ENCODE measurements at regions not wholly inside any gene's neighbourhood (a gene's known extent, or its start where the extent isn't known, plus 50 kb on each side); places are given as distances from the start of the nearest gene placed in this dataset.
"Not testable (repeated sequence)": the region's sequence is repeated elsewhere in the genome, so short reads cannot be mapped to it uniquely, and the experiment has no call there.

DNA sequence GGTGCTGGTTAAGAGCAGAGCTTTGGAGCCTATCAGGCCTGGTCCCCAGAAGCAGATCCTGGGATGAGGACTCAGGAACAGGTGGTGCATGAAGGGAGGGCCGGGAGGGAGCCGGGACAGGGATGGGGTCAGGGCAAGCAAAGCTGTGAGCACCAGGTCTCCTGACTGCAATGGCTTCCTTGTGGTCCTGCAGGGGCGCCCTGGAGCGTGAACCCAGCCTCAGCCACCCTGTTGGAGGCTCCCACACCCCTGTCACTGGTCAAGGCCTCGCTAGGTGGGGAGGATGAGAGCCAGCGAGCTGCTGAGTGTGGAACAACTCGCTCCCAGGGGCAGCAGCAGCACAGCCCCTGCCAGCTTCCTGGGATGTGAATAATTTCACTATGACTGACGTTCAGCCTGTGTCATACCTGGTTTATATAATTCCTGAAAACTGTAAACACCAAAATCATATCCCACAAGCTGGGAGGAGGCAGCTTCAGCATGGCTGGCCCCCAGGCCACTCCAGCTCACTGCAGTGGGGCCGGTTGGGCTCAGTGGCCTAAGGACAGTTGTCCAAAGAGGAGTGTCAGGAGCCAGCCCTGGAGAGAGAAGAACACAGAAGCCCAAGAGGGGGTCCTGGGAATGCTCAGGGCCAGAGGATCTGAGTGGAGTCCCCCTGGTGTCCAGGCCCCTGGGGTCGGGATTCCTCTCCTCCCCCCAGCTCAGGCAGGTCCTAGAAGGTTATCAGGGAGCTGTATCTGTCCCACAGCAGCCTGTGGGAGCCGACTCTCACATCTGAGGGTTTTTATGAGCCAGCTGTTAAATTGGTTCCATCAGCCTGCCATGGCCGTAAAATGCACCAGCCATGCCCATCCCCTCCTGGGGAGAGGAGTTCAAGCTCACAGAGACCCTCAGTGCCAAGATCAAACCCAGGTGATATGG, 272.9 kb downstream of the ADGRD1 start:
- TF ChIP-seq, protein P1, sequence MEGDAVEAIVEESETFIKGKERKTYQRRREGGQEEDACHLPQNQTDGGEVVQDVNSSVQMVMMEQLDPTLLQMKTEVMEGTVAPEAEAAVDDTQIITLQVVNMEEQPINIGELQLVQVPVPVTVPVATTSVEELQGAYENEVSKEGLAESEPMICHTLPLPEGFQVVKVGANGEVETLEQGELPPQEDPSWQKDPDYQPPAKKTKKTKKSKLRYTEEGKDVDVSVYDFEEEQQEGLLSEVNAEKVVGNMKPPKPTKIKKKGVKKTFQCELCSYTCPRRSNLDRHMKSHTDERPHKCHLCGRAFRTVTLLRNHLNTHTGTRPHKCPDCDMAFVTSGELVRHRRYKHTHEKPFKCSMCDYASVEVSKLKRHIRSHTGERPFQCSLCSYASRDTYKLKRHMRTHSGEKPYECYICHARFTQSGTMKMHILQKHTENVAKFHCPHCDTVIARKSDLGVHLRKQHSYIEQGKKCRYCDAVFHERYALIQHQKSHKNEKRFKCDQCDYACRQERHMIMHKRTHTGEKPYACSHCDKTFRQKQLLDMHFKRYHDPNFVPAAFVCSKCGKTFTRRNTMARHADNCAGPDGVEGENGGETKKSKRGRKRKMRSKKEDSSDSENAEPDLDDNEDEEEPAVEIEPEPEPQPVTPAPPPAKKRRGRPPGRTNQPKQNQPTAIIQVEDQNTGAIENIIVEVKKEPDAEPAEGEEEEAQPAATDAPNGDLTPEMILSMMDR (IDR thresholded peaks at IDR 0.05; ENCODE audit: insufficient read depth, low read length): no peak
- no peak for TF ChIP-seq POLR2AphosphoS5 (IDR thresholded peaks at IDR 0.05; ENCODE audit: low read depth)
- TF ChIP-seq GABPA (IDR thresholded peaks at IDR 0.05; ENCODE audit: low read depth): no peak
- no peak for TF ChIP-seq SPI1 (IDR thresholded peaks at IDR 0.05; ENCODE audit: borderline replicate concordance, low read depth)
- TF ChIP-seq, protein P2, sequence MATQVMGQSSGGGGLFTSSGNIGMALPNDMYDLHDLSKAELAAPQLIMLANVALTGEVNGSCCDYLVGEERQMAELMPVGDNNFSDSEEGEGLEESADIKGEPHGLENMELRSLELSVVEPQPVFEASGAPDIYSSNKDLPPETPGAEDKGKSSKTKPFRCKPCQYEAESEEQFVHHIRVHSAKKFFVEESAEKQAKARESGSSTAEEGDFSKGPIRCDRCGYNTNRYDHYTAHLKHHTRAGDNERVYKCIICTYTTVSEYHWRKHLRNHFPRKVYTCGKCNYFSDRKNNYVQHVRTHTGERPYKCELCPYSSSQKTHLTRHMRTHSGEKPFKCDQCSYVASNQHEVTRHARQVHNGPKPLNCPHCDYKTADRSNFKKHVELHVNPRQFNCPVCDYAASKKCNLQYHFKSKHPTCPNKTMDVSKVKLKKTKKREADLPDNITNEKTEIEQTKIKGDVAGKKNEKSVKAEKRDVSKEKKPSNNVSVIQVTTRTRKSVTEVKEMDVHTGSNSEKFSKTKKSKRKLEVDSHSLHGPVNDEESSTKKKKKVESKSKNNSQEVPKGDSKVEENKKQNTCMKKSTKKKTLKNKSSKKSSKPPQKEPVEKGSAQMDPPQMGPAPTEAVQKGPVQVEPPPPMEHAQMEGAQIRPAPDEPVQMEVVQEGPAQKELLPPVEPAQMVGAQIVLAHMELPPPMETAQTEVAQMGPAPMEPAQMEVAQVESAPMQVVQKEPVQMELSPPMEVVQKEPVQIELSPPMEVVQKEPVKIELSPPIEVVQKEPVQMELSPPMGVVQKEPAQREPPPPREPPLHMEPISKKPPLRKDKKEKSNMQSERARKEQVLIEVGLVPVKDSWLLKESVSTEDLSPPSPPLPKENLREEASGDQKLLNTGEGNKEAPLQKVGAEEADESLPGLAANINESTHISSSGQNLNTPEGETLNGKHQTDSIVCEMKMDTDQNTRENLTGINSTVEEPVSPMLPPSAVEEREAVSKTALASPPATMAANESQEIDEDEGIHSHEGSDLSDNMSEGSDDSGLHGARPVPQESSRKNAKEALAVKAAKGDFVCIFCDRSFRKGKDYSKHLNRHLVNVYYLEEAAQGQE (IDR thresholded peaks at IDR 0.05; ENCODE audit: insufficient replicate concordance, low read depth): no peak
- Histone ChIP-seq H3K4me3 (replicated peaks; ENCODE audit: insufficient read depth, low read length) (no peak overlapping the region), H3K27me3 (ENCODE audit: insufficient read depth, poor library complexity, severe bottlenecking) (peaks cover 19% of the 10 kb centered on the region), H3K27ac (replicated peaks) (no peak overlapping the region)
- no peak for DNase-seq (ENCODE audit: low read depth in 1 of 2, low spot score in 1 of 2)

DNA sequence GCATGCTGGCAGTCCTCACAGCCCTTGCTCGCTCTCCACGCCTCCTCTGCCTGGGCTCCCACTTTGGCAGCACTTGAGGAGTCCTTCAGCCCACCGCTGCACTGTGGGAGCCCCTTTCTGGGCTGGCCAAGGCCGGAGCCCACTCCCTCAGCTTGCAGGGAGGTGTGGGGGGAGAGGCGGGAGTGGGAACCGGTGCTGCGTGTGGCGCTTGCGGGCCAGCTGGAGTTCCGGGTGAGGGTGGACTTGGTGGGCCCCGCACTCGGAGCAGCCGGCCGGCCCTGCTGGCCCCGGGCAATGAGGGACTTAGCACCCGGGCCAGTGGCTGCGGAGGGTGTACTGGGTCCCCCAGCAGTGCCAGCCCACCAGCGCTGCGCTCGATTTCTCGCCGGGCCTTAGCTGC, 273.9 kb downstream of the ADGRD1 start:
- not testable (repeated sequence) for H3K4me3 ChIP-seq (replicated peaks; ENCODE audit: insufficient read depth, low read length); H3K27ac ChIP-seq (replicated peaks); DNase-seq (ENCODE audit: low read depth in 1 of 2, low spot score in 1 of 2)
- peaks cover 14% of the 10 kb centered on the region for H3K27me3 ChIP-seq (ENCODE audit: insufficient read depth, poor library complexity, severe bottlenecking)

DNA sequence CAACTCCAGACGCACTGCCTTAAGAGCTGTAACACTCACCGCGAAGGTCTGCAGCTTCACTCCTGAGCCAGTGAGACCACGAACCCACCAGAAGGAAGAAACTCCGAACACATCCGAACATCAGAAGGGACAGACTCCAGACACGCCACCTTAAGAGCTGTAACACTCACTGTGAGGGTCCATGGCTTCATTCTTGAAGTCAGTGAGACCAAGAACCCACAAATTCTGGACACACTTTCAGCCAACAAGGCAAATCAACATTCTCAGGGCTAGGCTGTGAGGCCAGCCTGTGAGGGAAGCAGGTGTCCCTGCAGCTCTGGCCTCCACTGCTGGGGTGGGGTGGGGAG, 275.3 kb downstream of the ADGRD1 start:
- not testable (repeated sequence) for H3K27ac ChIP-seq (replicated peaks); H3K4me3 ChIP-seq (replicated peaks; ENCODE audit: insufficient read depth, low read length); DNase-seq (ENCODE audit: low read depth in 1 of 2, low spot score in 1 of 2)
- H3K27me3 ChIP-seq (ENCODE audit: insufficient read depth, poor library complexity, severe bottlenecking): peaks cover 11% of the 10 kb centered on the region

DNA sequence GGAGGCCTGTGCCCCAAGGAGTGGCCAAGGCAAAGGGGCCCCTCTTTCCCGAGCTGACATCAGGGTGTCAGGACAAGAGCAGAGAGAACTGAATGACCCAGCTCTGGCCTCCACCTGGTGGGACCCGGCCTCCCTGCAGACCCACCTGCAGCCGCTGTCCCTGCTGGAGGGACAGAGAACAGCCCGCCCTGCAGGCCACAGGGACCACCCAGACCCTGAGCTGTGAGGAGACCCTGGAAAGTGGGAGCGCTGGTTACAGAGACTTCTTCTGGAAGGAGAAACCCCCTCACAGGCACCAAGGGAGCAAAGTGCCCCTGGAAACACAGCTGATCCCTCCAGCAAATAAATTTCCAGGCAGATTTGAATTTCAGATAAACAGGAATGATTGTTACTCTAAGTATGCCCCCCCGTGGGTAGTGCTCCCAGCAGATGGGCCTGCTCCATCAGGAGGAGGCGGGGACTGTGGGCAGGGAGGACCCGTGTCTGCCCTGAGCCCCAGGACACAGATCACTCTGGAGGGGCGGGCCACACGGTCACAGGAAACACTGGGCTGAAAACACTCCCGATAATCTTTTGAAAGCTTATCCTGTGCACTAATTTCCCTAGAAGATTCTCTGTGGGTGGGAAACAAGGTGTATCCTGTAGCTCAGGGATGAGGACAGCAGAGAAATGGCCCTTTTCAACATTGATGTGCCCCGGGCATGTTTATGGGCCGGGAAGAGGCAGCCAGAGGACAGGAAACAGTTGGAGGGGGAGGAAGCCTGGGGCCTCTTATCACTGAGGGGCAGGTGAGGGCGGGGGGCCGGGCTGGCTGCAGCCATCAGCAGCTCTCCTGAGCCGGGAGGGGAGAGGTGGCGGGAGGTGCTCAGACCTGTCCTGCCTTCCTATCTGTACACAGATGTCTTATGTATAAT, 276.0 kb downstream of the ADGRD1 start:
- no peak for DNase-seq (ENCODE audit: low read depth in 1 of 2, low spot score in 1 of 2)
- Histone ChIP-seq H3K4me3 (replicated peaks; ENCODE audit: insufficient read depth, low read length) (no peak overlapping the region), H3K27ac (replicated peaks) (no peak overlapping the region), H3K27me3 (ENCODE audit: insufficient read depth, poor library complexity, severe bottlenecking) (peaks cover 11% of the 10 kb centered on the region)
- no peak for TF ChIP-seq POLR2AphosphoS5 (IDR thresholded peaks at IDR 0.05; ENCODE audit: low read depth)
- TF ChIP-seq, protein P2 (IDR thresholded peaks at IDR 0.05; ENCODE audit: insufficient replicate concordance, low read depth): no peak
- TF ChIP-seq, protein P1 (IDR thresholded peaks at IDR 0.05; ENCODE audit: insufficient read depth, low read length): no peak
- no peak for TF ChIP-seq GABPA (IDR thresholded peaks at IDR 0.05; ENCODE audit: low read depth)
- TF ChIP-seq SPI1 (IDR thresholded peaks at IDR 0.05; ENCODE audit: borderline replicate concordance, low read depth): no peak
